Stimulated activated naive CD8-positive, alpha-beta T cell treated with anti-CD3 and anti-CD28 coated beads, Interleukin-15, Interleukin-2, amounts not matched to agents 100 ng/mL and 50 ng/mL, for 24 hours (primary cell): ENCODE measurements at regions not wholly inside any gene's neighbourhood (a gene's known extent, or its start where the extent isn't known, plus 50 kb on each side); places are given as distances from the start of the nearest gene placed in this dataset.

Experiments
- H3K27ac Mint-ChIP-seq: one replicate; pipeline ENCODE4 v1.8.0; 2021; ENCODE audit warnings: mild to moderate bottlenecking, mixed read lengths
- H3K27me3 Mint-ChIP-seq: one replicate; pipeline ENCODE4 v1.8.0; 2021; ENCODE audit warnings: mixed read lengths
- H3K36me3 Mint-ChIP-seq: one replicate; pipeline ENCODE4 v1.8.0; 2021; ENCODE audit warnings: low read depth, mixed read lengths
- H3K4me1 Mint-ChIP-seq: one replicate; pipeline ENCODE4 v1.8.0; 2021; ENCODE audit warnings: low read depth, mixed read lengths
- H3K4me3 Mint-ChIP-seq: one replicate; pipeline ENCODE4 v1.8.0; 2021; ENCODE audit warnings: mild to moderate bottlenecking, mixed read lengths
- H3K9me3 Mint-ChIP-seq: one replicate; pipeline ENCODE4 v1.8.0; 2021; ENCODE audit warnings: mixed read lengths

DNA sequence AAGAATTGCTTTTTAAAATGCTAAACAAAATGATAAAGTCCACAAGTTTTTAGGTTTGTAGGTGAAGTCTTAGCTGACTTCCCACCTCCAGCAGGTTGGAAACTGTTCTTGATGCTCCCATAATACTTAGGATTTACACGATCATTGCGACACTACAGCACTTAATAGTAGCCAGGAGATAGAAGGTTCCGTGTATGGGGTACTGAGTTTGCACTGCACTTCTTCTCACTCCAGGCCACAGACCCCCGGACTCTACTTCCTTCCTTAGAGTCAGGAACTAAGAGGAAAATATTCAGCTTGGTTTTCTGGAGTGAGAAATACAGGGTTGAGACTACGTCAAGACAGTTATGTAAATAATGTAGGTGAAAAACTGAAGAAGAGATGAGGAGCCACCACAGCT lies 56.1 kb upstream of the SGK1 start:
- Mint-ChIP-seq H3K4me1 (peaks cover 47% of the 10 kb centered on the region), H3K9me3 (no peaks in the 10 kb centered on the region), H3K36me3 (no peaks in the 10 kb centered on the region), H3K4me3 (no peak overlapping the region), H3K27me3 (no peaks in the 10 kb centered on the region), H3K27ac (no peak overlapping the region)

- H3K27me3 Mint-ChIP-seq, result no peaks in the 10 kb centered on the region
- no peaks in the 10 kb centered on the region for H3K36me3 Mint-ChIP-seq
- H3K4me1 Mint-ChIP-seq, result peaks cover 41% of the 10 kb centered on the region
- H3K4me3 Mint-ChIP-seq, result no peak overlapping the region
- H3K9me3 Mint-ChIP-seq, result no peaks in the 10 kb centered on the region
- H3K27ac Mint-ChIP-seq, result peak overlapping the region; percentile 12
These were observed 55.5 kb upstream of the SGK1 start for GRCh38 chr6:134373282-134373922.

GRCh38 chr6:134372603-134373281 lies 54.8 kb upstream of the SGK1 start:
- Mint-ChIP-seq H3K4me3 (no peak overlapping the region), H3K4me1 (peaks cover 39% of the 10 kb centered on the region), H3K36me3 (no peaks in the 10 kb centered on the region), H3K27me3 (no peaks in the 10 kb centered on the region), H3K9me3 (no peaks in the 10 kb centered on the region), H3K27ac (peak overlapping the region; percentile 12)

GRCh38 chr6:134368670-134369069 lies 50.8 kb upstream of the SGK1 start:
- Mint-ChIP-seq H3K27ac (no peak overlapping the region), H3K4me1 (peaks cover 26% of the 10 kb centered on the region), H3K27me3 (no peaks in the 10 kb centered on the region), H3K36me3 (no peaks in the 10 kb centered on the region), H3K4me3 (no peak overlapping the region), H3K9me3 (no peaks in the 10 kb centered on the region)
